ENCODE measurements at regions not wholly inside any gene's neighbourhood (a gene's known extent, or its start where the extent isn't known, plus 50 kb on each side); places are given as distances from the start of the nearest gene placed in this dataset.

GRCh38 chr13:88068316-88068715 lies 397.1 kb downstream of the SLITRK5 start:
- Histone ChIP-seq H3K79me2 (ENCODE audit: low read length) (no peaks in the 10 kb centered on the region), H2AFZ (ENCODE audit: low read depth, low read length) (no peak overlapping the region), H4K20me1 (ENCODE audit: insufficient read depth, low read length) (no peaks in the 10 kb centered on the region), H3K9me3 (ENCODE audit: insufficient read depth, low read length) (no peaks in the 10 kb centered on the region), H3K36me3 (replicated peaks; ENCODE audit: low read depth, low read length) (no peaks in the 10 kb centered on the region), H3K4me3 (ENCODE audit: low read length) (no peak overlapping the region), H3K9ac (ENCODE audit: low read length) (no peak overlapping the region), H3K4me1 (ENCODE audit: low read length) (no peaks in the 10 kb centered on the region), H3K27me3 (ENCODE audit: low read depth, low read length) (no peaks in the 10 kb centered on the region), H3K27ac (ENCODE audit: low read length) (no peak overlapping the region), H3K4me2 (ENCODE audit: low read length) (no peak overlapping the region)
- no peak for TF ChIP-seq EZH2phosphoT487 (IDR thresholded peaks at IDR 0.05; ENCODE audit: low read depth)
- TF ChIP-seq, protein P1, sequence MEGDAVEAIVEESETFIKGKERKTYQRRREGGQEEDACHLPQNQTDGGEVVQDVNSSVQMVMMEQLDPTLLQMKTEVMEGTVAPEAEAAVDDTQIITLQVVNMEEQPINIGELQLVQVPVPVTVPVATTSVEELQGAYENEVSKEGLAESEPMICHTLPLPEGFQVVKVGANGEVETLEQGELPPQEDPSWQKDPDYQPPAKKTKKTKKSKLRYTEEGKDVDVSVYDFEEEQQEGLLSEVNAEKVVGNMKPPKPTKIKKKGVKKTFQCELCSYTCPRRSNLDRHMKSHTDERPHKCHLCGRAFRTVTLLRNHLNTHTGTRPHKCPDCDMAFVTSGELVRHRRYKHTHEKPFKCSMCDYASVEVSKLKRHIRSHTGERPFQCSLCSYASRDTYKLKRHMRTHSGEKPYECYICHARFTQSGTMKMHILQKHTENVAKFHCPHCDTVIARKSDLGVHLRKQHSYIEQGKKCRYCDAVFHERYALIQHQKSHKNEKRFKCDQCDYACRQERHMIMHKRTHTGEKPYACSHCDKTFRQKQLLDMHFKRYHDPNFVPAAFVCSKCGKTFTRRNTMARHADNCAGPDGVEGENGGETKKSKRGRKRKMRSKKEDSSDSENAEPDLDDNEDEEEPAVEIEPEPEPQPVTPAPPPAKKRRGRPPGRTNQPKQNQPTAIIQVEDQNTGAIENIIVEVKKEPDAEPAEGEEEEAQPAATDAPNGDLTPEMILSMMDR (IDR thresholded peaks at IDR 0.05; ENCODE audit: low read depth, low read length): no peak

GRCh38 chr13:88068975-88069374 lies 397.8 kb downstream of the SLITRK5 start:
- Histone ChIP-seq H3K79me2 (ENCODE audit: low read length) (no peaks in the 10 kb centered on the region), H2AFZ (ENCODE audit: low read depth, low read length) (no peak overlapping the region), H3K9ac (ENCODE audit: low read length) (no peak overlapping the region), H3K27me3 (ENCODE audit: low read depth, low read length) (no peaks in the 10 kb centered on the region), H4K20me1 (ENCODE audit: insufficient read depth, low read length) (no peaks in the 10 kb centered on the region), H3K36me3 (replicated peaks; ENCODE audit: low read depth, low read length) (no peaks in the 10 kb centered on the region), H3K27ac (ENCODE audit: low read length) (no peak overlapping the region), H3K9me3 (ENCODE audit: insufficient read depth, low read length) (no peaks in the 10 kb centered on the region), H3K4me2 (ENCODE audit: low read length) (no peak overlapping the region), H3K4me3 (ENCODE audit: low read length) (no peak overlapping the region), H3K4me1 (ENCODE audit: low read length) (no peaks in the 10 kb centered on the region)
- TF ChIP-seq, protein P1 (IDR thresholded peaks at IDR 0.05; ENCODE audit: low read depth, low read length): peak; percentile 27
- TF ChIP-seq EZH2phosphoT487 (IDR thresholded peaks at IDR 0.05; ENCODE audit: low read depth): no peak

- no peaks in the 10 kb centered on the region for H3K79me2 ChIP-seq (ENCODE audit: low read length)
- H2AFZ ChIP-seq (ENCODE audit: low read depth, low read length): peak overlapping the region; percentile 51; the same call in 1 of the 2 replicates
- H3K4me2 ChIP-seq (ENCODE audit: low read length): no peak overlapping the region
These were observed 400.2 kb downstream of the SLITRK5 start for GRCh38 chr13:88071371-88071770.

DNA sequence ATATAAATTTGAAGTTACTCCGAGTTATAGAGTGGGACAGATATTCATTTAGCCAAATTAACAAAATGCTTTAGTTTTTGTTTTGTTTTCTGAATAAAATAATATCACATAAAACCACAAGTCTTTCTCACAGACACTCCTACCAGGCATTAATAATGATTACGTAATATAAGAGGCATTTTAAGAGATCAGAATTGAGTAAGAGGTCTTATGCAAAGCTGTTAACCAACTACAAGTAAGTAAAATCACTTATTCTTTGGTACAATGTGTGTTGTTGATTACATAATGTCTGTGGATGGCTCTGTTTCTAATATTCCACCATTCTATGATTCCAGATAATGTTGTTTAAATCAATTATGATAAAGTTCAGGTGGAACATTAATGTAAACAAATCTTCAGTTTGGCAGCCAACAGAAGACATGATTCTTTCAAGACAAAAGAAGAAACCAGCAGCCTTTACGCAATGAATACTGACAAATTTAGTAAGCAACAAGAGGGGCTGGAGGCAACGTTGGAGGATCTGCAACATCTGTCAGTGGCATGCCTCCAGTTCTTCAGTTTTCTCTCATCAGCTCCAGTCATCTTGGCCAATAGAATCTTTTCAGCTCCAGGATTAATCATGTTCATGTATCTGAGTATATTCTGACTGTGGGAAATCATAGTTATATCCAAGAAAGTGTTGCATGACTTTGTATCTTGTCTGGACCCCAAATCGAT lies 403.8 kb downstream of the SLITRK5 start:
- no peak overlapping the region for H3K27ac ChIP-seq (ENCODE audit: low read length)
- H3K4me3 ChIP-seq (ENCODE audit: low read length): no peak overlapping the region
- TF ChIP-seq, protein P1 (IDR thresholded peaks at IDR 0.05; ENCODE audit: low read depth, low read length): no peak
- TF ChIP-seq EZH2phosphoT487 (IDR thresholded peaks at IDR 0.05; ENCODE audit: low read depth): no peak
- H3K27me3 ChIP-seq (ENCODE audit: low read depth, low read length): no peaks in the 10 kb centered on the region
- no peak overlapping the region for H3K4me2 ChIP-seq (ENCODE audit: low read length)
- no peak overlapping the region for H3K9ac ChIP-seq (ENCODE audit: low read length)
- H2AFZ ChIP-seq (ENCODE audit: low read depth, low read length): no peak overlapping the region
- no peaks in the 10 kb centered on the region for H4K20me1 ChIP-seq (ENCODE audit: insufficient read depth, low read length)
- H3K79me2 ChIP-seq (ENCODE audit: low read length): no peaks in the 10 kb centered on the region
- H3K36me3 ChIP-seq (replicated peaks; ENCODE audit: low read depth, low read length): no peaks in the 10 kb centered on the region
- no peaks in the 10 kb centered on the region for H3K4me1 ChIP-seq (ENCODE audit: low read length)
- H3K9me3 ChIP-seq (ENCODE audit: insufficient read depth, low read length): no peaks in the 10 kb centered on the region

More at GRCh38 chr13:88071371-88071770, 400.2 kb downstream of the SLITRK5 start:
- no peak for TF ChIP-seq EZH2phosphoT487 (IDR thresholded peaks at IDR 0.05; ENCODE audit: low read depth)
- Histone ChIP-seq H3K4me3 (ENCODE audit: low read length) (no peak overlapping the region), H3K36me3 (replicated peaks; ENCODE audit: low read depth, low read length) (no peaks in the 10 kb centered on the region), H3K9me3 (ENCODE audit: insufficient read depth, low read length) (no peaks in the 10 kb centered on the region), H3K9ac (ENCODE audit: low read length) (no peak overlapping the region), H3K27ac (ENCODE audit: low read length) (no peak overlapping the region), H3K4me1 (ENCODE audit: low read length) (no peaks in the 10 kb centered on the region), H4K20me1 (ENCODE audit: insufficient read depth, low read length) (no peaks in the 10 kb centered on the region), H3K27me3 (ENCODE audit: low read depth, low read length) (no peaks in the 10 kb centered on the region)

Data from OCI-LY3 (cell line).